GM12864 (cell line): ENCODE measurements at regions not wholly inside any gene's neighbourhood (a gene's known extent, or its start where the extent isn't known, plus 50 kb on each side); places are given as distances from the start of the nearest gene placed in this dataset.

Experiments
- DNase-seq: peaks from one replicate; pipeline ENCODE4 v3.0.0-alpha.2; 2011; ENCODE audit warnings: low read depth
- H3K4me3 ChIP-seq: 2 replicates; pipeline ENCODE4 v1.5.1; 2011; ENCODE audit warnings: mild to moderate bottlenecking, low read depth, low read length, control low read depth
- TF ChIP-seq, protein P1 (sequence below): IDR thresholded peaks from 2 replicates; pipeline ENCODE4 v1.5.1; 2011; ENCODE audit warnings: low read depth, mild to moderate bottlenecking, moderate library complexity, low read length, control low read depth, inconsistent platforms; ENCODE audit errors: missing control alignments

DNA sequence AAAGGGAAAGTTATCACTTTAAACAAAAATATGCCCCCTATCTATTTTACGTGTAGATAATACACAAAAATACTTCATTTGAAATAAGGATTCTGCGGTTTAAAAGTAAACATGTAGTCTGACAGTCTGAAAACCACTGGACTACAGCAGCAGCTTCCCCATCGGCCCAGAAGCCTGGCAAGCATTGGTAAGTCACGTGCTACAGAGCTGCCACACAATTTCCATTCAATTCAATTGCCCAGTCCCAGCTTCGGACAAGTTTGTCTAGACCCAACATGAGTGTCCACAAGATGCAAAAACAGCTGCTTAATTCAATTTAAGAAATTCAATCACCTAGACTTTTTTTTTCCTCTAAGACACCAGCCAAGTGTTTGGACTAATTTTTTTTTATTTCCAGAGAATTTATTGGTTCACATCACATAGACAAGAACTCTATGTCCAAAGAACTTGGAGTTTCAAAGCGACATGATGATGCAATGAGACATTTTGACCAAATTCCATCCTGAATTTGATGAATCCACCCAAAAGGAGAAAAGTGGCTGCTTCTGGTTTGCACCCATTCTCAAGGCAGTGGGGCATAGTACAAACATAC, 458.9 kb downstream of the COG6 start:
- TF ChIP-seq, protein P1, sequence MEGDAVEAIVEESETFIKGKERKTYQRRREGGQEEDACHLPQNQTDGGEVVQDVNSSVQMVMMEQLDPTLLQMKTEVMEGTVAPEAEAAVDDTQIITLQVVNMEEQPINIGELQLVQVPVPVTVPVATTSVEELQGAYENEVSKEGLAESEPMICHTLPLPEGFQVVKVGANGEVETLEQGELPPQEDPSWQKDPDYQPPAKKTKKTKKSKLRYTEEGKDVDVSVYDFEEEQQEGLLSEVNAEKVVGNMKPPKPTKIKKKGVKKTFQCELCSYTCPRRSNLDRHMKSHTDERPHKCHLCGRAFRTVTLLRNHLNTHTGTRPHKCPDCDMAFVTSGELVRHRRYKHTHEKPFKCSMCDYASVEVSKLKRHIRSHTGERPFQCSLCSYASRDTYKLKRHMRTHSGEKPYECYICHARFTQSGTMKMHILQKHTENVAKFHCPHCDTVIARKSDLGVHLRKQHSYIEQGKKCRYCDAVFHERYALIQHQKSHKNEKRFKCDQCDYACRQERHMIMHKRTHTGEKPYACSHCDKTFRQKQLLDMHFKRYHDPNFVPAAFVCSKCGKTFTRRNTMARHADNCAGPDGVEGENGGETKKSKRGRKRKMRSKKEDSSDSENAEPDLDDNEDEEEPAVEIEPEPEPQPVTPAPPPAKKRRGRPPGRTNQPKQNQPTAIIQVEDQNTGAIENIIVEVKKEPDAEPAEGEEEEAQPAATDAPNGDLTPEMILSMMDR, result no peak
- no peak for DNase-seq
- no peak overlapping the region for H3K4me3 ChIP-seq

DNA sequence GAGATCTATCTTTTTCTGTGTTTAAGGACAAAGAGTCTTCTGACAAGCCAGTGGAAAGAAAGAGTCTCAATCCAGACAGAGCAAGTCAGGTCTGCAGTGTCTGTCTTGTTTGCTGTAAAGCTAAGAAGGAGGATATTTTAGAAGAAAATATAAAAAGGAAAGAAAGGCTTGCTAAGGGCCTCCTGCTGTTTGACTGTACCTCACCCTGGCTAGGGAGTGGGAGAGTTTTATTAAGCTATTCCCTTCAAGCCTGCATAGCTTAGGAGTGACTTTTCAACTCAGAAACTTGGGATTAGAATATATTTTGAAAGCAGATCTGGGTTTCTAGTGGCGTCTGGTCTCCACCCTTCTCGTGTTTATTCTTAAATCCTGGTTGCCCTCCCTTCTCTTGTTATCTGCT, 460.0 kb downstream of the COG6 start:
- TF ChIP-seq, protein P1, result no peak
- DNase-seq, result no peak
- H3K4me3 ChIP-seq, result no peak overlapping the region

DNA sequence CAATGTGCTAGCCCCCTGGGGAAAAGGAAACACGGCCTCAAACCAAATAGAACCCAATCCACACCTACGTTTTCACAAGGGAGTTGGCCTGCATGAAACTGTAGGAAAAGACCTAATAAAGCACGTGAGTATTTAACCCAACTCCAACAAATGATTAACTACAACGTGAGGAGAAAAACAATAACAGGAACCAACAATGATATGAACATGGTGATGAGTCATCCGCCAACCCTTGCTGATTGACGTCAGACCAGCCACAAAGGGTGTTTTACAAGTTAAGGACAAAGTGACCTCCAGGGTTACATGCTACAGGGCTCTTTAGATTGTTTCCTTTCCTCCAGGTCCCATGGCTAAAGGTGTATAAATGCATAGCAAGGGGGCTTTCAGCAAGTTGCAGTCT, 460.5 kb downstream of the COG6 start:
- DNase-seq, result no peak
- TF ChIP-seq, protein P1, result no peak
- no peak overlapping the region for H3K4me3 ChIP-seq

DNA sequence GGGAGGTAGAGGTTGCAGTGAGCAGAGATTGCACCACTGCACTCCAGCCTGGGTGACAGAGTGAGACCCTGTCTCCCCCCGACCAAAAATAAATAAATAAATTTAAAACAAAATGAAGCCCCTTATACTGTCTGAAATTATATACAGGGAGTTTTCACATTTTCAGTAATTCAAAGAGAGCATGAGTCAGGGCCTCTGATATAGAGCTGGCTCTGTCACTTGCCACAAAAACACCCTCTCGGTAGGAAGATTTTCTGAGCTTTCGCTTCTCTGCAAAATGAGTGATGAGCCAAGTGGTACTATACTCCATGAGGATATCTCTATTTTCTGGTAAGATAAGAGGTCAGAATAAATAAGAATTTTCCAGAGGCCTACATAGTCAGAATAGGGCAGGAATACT, 462.9 kb downstream of the COG6 start:
- H3K4me3 ChIP-seq, result no peak overlapping the region
- TF ChIP-seq, protein P1, result no peak
- no peak for DNase-seq

DNA sequence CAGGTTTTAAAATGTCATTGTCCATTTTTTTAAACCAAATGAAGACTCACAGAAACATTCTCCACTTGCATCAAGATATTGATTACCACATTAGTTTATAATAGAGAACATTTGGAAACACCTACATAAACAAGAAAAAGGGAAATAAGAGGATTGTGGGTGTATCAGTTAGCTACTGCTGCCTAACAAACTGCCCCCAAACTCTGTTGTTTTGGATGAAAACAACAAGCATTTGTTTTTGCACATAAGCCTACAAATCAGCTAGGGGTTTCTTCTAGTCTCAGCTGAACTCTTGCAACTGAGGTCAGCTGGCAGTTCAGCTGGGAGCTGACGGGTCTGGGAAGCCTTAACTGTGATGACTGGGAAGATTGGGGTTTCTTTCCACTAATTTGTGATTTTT, 464.4 kb downstream of the COG6 start:
- TF ChIP-seq, protein P1, result no peak
- DNase-seq, result no peak
- no peak overlapping the region for H3K4me3 ChIP-seq

DNA sequence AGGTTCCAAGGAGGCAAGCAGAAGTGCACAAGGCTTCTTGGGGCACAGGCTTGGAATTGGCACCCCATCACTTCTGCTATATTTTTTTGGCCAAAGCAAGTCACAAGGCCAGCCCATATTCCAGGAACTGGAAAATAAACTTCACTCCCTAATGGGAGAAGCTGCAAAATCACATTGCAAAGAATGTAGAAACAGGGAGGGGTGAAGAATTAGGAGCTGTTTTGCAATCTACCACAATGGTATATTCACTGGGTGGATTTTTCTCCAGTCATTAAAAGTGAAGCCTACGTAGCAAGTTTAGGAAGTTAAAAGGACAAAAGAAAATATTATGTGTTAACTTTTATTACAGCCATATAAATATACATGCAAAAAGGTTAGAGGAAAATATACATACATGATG, 464.8 kb downstream of the COG6 start:
- H3K4me3 ChIP-seq, result no peak overlapping the region
- TF ChIP-seq, protein P1, result no peak
- DNase-seq, result no peak

DNA sequence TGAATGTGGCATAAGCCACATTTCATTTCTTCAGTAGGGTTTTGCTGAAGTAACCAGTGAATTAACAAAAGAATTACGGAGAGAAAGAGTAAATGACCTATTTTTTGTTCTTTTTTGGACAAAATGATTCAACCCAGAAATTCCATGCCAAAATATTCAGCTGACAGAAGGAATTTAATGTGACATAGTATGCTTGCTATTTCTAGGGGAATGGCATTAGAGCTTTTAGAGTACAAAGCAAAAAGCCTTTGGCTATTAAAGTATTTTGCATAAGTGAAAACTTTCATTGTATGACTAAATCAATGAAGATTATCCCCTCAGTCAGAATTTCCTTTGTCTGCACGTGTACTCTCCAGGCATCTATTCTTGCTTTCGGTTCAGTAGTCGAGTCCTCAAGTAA, 465.3 kb downstream of the COG6 start:
- TF ChIP-seq, protein P1, result no peak
- no peak for DNase-seq
- no peak overlapping the region for H3K4me3 ChIP-seq
